Skeletal muscle tissue (tissue), 3 donors: ENCODE measurements at regions not wholly inside any gene's neighbourhood (a gene's known extent, or its start where the extent isn't known, plus 50 kb on each side); places are given as distances from the start of the nearest gene placed in this dataset.
"Not testable (repeated sequence)": the region's sequence is repeated elsewhere in the genome, so short reads cannot be mapped to it uniquely, and the experiment has no call there.

Experiments
- H3K27ac ChIP-seq: one replicate; pipeline ENCODE4 v1.7.0; 2013; ENCODE audit warnings: mild to moderate bottlenecking, low read depth, low read length, inconsistent platforms
- H3K27me3 ChIP-seq, 3 donors: one replicate each; pipeline ENCODE4 v1.7.0; 2013; ENCODE audit warnings: low read length in 3 of 3; ENCODE audit not compliant: control insufficient read depth in 3 of 3, insufficient read depth in 3 of 3
- H3K36me3 ChIP-seq, 3 donors: one replicate each; pipeline ENCODE4 v1.7.0; 2013; ENCODE audit warnings: low read length in 3 of 3; ENCODE audit not compliant: control insufficient read depth in 3 of 3, insufficient read depth in 3 of 3
- H3K4me1 ChIP-seq, 3 donors: one replicate each; pipeline ENCODE4 v1.7.0; 2013; ENCODE audit warnings: low read length in 3 of 3, mild to moderate bottlenecking in 3 of 3; ENCODE audit not compliant: control insufficient read depth in 3 of 3, insufficient read depth in 3 of 3
- H3K4me3 ChIP-seq, 3 donors: one replicate each; pipeline ENCODE4 v1.7.0; 2013; ENCODE audit warnings: low read length in 3 of 3
- H3K9ac ChIP-seq, 3 donors: one replicate each; pipeline ENCODE4 v1.7.0; 2013; ENCODE audit warnings: low read length in 3 of 3, mild to moderate bottlenecking in 3 of 3, moderate library complexity in 2 of 3, low read depth in 1 of 3
- H3K9me3 ChIP-seq, 3 donors: one replicate each; pipeline ENCODE4 v1.7.0; 2013; ENCODE audit warnings: low read length in 3 of 3; ENCODE audit not compliant: control insufficient read depth in 3 of 3
- donor health status: Osteomylitis.

DNA sequence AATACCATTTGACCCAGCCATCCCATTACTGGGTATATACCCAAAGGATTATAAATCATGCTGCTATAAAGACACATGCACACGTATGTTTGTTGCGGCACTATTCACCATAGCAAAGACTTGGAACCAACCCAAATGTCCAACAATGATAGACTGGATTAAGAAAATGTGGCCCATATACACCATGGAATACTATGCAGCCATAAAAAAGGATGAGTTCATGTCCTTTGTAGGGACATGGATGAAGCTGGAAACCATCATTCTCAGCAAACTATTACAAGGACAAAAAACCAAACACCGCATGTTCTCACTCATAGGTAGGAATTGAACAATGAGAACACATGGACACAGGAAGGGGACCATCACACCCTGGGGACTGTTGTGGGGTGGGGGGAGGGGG, 66.8 kb upstream of the LHFPL2 start:
- H3K4me3 ChIP-seq, H3K27me3 ChIP-seq, H3K36me3 ChIP-seq, H3K9me3 ChIP-seq, H3K9ac ChIP-seq, H3K27ac ChIP-seq, H3K4me1 ChIP-seq: not testable (repeated sequence)

- H3K9ac ChIP-seq, H3K9me3 ChIP-seq, H3K27me3 ChIP-seq, H3K36me3 ChIP-seq, H3K27ac ChIP-seq, H3K4me1 ChIP-seq, H3K4me3 ChIP-seq: not testable (repeated sequence)
Measured at GRCh38 chr5:78711670-78712069, 63.1 kb upstream of the LHFPL2 start.

GRCh38 chr5:78709729-78710430, 61.3 kb upstream of the LHFPL2 start:
- H3K9ac ChIP-seq, H3K4me1 ChIP-seq, H3K9me3 ChIP-seq, H3K4me3 ChIP-seq, H3K36me3 ChIP-seq, H3K27me3 ChIP-seq, H3K27ac ChIP-seq: not testable (repeated sequence)

DNA sequence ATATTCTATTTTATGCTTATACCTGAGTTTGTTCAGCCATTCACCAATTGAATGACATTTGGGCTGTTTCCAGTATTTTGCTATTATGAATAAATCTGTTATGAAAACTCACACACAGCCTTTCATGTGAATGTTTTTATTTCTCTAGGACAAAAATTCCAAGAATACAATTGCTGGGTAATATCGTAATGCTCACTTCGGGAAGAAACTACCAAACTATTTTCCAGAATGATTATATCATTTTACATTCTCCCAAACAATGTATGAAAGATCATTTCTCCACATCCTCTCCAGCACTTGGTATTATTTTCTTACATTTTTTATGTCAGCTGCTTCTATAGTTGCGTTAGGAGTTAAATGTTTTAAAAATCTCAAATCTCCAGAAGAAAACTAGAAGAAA, 58.3 kb upstream of the LHFPL2 start:
- Histone ChIP-seq H3K4me1 (no peaks in the 10 kb centered on the region), H3K36me3 (no peaks in the 10 kb centered on the region), H3K9ac (no peak overlapping the region), H3K9me3 (no peaks in the 10 kb centered on the region), H3K27ac (no peak overlapping the region), H3K4me3 (no peak overlapping the region), H3K27me3 (no peaks in the 10 kb centered on the region)

DNA sequence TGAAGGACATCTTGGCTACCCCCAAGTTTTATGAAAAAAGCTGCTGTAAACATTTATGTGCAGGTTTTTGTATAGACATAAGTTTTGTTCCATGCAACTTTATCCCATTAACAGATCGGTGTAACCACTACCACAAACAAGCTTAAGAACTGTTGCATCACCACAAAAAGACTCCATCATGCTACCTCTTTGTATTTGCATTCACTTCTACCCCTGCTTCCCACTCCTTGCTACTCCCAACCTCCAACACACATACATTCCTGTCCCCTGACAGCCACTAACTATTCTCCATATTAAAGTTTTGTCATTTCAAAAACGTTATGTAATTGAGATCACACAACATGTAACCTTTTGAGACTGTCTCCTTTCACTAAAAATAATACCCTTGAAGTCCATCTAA, 57.8 kb upstream of the LHFPL2 start:
- Histone ChIP-seq H3K9ac (no peak overlapping the region), H3K27ac (no peak overlapping the region), H3K9me3 (no peaks in the 10 kb centered on the region), H3K36me3 (no peaks in the 10 kb centered on the region), H3K4me1 (no peaks in the 10 kb centered on the region), H3K27me3 (no peaks in the 10 kb centered on the region), H3K4me3 (no peak overlapping the region)

DNA sequence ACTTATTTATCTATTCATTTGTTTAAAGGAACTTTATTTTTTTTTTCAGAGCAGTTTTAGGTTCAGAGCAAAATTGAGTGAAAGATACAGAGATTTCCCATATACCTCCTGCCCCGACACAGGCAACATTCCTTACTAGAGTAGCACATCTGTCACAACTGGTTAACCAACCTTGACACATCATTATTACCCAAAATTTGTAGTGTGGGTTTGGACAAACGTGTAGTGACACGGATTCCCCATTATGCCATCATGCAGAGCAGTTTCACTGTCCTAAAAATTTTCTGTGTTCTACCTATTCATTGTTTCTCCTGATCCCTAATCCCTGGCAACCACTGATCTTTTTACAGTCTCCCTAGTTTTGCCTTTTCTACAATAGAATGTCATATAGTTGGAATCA, 57.3 kb upstream of the LHFPL2 start:
- Histone ChIP-seq H3K27me3 (no peaks in the 10 kb centered on the region), H3K4me3 (no peak overlapping the region), H3K9me3 (no peaks in the 10 kb centered on the region), H3K9ac (no peak overlapping the region), H3K27ac (no peak overlapping the region), H3K36me3 (no peaks in the 10 kb centered on the region), H3K4me1 (no peaks in the 10 kb centered on the region)

DNA sequence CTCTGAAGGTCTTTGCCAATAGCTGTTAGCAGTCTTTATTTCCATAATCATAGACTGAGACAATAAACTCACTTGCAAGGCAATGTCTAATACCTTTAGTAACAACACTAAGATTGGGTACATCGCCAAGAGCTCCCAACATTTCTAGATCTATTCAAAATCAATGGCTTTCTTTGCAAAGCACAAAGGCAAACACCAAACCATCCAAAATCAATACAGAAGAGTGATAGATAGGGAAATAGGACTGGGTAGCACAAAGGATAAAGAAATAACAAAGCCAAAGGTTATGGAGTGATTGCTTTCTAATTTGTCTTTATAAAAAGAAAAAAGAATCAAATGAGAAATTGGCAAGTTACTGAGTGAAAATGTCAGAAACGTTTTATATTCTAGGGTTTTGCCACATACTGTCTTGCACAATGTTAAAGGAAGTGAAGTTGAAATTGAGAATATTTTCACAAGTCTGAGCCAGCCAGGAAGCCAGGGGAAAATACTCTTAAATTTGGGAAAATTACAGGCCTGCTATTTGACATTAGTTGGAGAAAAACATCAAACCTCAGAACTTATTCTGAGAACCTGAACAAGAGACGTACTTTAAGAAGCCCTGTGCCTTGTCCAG, 53.3 kb upstream of the LHFPL2 start:
- Histone ChIP-seq H3K9ac (no peak overlapping the region), H3K4me3 (no peak overlapping the region), H3K27ac (no peak overlapping the region)

GRCh38 chr5:78699552-78700153, 51.1 kb upstream of the LHFPL2 start:
- Histone ChIP-seq H3K36me3 (no peaks in the 10 kb centered on the region), H3K9me3 (no peaks in the 10 kb centered on the region), H3K4me3 (no peak overlapping the region), H3K9ac (no peak overlapping the region), H3K27me3 (no peaks in the 10 kb centered on the region), H3K27ac (peak overlapping the region; percentile 30), H3K4me1 (no peaks in the 10 kb centered on the region)

More for the DNA sequence above, 53.3 kb upstream of the LHFPL2 start:
- no peaks in the 10 kb centered on the region for H3K27me3 ChIP-seq
- no peaks in the 10 kb centered on the region for H3K4me1 ChIP-seq
- no peaks in the 10 kb centered on the region for H3K36me3 ChIP-seq
- H3K9me3 ChIP-seq, result no peaks in the 10 kb centered on the region

DNA sequence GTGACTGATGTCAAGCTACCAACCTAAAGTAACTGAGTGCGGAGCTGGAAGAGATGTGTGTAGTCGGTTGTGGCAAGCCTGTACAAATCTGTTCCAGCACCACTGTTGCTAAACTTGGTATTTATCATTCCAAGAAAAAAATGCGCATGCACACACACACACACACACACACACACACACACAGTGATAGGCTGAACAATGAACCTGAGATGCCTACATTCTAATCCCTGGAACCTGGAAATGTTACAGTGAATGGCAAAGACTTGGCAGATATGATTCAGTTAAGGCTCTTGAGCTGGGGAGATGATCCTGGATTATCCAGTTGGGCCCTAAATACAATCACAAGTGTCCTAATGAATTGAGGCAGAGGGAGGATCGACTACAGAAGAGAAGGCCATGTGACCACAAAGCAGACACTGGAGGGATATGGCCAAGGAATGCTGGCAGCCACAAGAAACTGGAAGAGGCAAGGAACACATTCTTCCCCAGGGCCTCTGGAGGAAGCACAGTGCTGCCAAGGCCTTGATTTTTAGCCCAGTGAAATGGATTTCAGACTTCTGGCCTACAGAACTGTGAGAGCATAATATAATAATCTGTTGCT, 49.7 kb upstream of the LHFPL2 start:
- no peaks in the 10 kb centered on the region for H3K27me3 ChIP-seq
- H3K9ac ChIP-seq, result no peak overlapping the region
- no peaks in the 10 kb centered on the region for H3K36me3 ChIP-seq
- H3K4me1 ChIP-seq, result no peaks in the 10 kb centered on the region
- H3K9me3 ChIP-seq, result no peaks in the 10 kb centered on the region
- no peak overlapping the region for H3K4me3 ChIP-seq
- peak overlapping the region; percentile 4 for H3K27ac ChIP-seq
